A549 (cell line): ENCODE measurements at regions not wholly inside any gene's neighbourhood (a gene's known extent, or its start where the extent isn't known, plus 50 kb on each side); places are given as distances from the start of the nearest gene placed in this dataset.

Experiments
- ATAC-seq, 2 experiments: fragments of 200-7000 bp in 1 of 2; fragments of >200 bp in 1 of 2; cut with Nextera tagmentation in 1 of 2; cut with Tn5 transposase in 1 of 2; 3 replicates each; pipeline versions ENCODE4 v1.8.0 to v1.9.1; 2018 to 2020; ENCODE audit warnings: mild to moderate bottlenecking in 1 of 2, moderate library complexity in 1 of 2
- CTCF ChIA-PET: fragments of 300-600 bp; sonication (Branson Sonifier 250); formaldehyde crosslinking; extraction: SDS; loops from one replicate; lab custom pipeline; 2021; ENCODE audit warnings: antibody characterized with exemption, inconsistent platforms; lab: Yijun Ruan, JAX
- POLR2A ChIA-PET: fragments of 350-600 bp; formaldehyde crosslinking; extraction: SDS; loops from one replicate; lab custom pipeline; 2021; ENCODE audit warnings: antibody characterized with exemption, inconsistent platforms; lab: Yijun Ruan, JAX
- DNase-seq, 2 experiments: peaks; one replicate each; pipeline versions ENCODE4 v3.0.0 to v3.0.0-alpha.2; 2011 to 2016; ENCODE audit warnings: low read depth in 1 of 2, low spot score in 1 of 2
- FAIRE-seq: peaks from 2 replicates; lab custom pipeline; 2011; peaks lifted over from hg19 to GRCh38; lab: Jason Lieb, UNC
- H3K27ac ChIP-seq, 2 experiments: fragments of >200 bp; sonication (Bioruptor Twin); formaldehyde crosslinking; 3 replicates each; pipeline ENCODE4 v1.5.1; 2016 to 2017
- H3K4me1 ChIP-seq: fragments of >200 bp; sonication (Bioruptor Twin); formaldehyde crosslinking; 3 replicates; pipeline ENCODE4 v1.6.1; 2016
- H3K4me2 ChIP-seq: fragments of >200 bp; sonication (Bioruptor Twin); formaldehyde crosslinking; 3 replicates; pipeline ENCODE4 v1.6.1; 2016
- H3K4me3 ChIP-seq: fragments of >200 bp; sonication (Bioruptor Twin); formaldehyde crosslinking; 3 replicates; pipeline ENCODE4 v1.5.1; 2016
- H3K9me3 ChIP-seq: fragments of >200 bp; sonication (Bioruptor Twin); formaldehyde crosslinking; 3 replicates; pipeline ENCODE4 v1.6.1; 2016
- BHLHE40 ChIP-seq: IDR thresholded peaks from 2 replicates; pipeline ENCODE4 v1.6.1; 2012; ENCODE audit warnings: low read depth, low read length, inconsistent platforms
- CBX8 ChIP-seq: fragments of 200-600 bp; sonication (generic); IDR thresholded peaks from 2 replicates; pipeline ENCODE4 v1.6.1; 2016
- CHD4 ChIP-seq: fragments of 200-600 bp; sonication (generic); IDR thresholded peaks from 2 replicates; pipeline ENCODE4 v1.6.1; 2016; ENCODE audit warnings: antibody characterized with exemption, mild to moderate bottlenecking, borderline replicate concordance
- CTCF ChIP-seq: fragments of >200 bp; sonication (Bioruptor Twin); formaldehyde crosslinking; IDR thresholded peaks from 3 replicates; pipeline ENCODE4 v1.5.1; 2016
- E2F6 ChIP-seq: IDR thresholded peaks from 2 replicates; pipeline ENCODE4 v1.6.1; 2012; ENCODE audit warnings: low read depth, borderline replicate concordance
- EP300 ChIP-seq, 2 experiments: fragments of >200 bp; sonication (Bioruptor Twin); formaldehyde crosslinking; IDR thresholded peaks; 2 replicates in 1 of 2; 3 replicates in 1 of 2; pipeline ENCODE4 v1.6.1; 2016 to 2017
- ESRRA ChIP-seq: fragments of 150-350 bp; IDR thresholded peaks from 2 replicates; pipeline ENCODE4 v1.6.1; 2014; ENCODE audit warnings: mild to moderate bottlenecking, low read length, borderline replicate concordance
- FOXS1 ChIP-seq: fragments of 250-450 bp; sonication (Bioruptor Pico); IDR thresholded peaks from 2 replicates; pipeline ENCODE4 v1.5.0; 2020; ENCODE audit warnings: mild to moderate bottlenecking, moderate library complexity
- HES2 ChIP-seq: fragments of >200 bp; sonication (Bioruptor Twin); formaldehyde crosslinking; IDR thresholded peaks from 2 replicates; pipeline ENCODE4 v1.6.1; 2016
- HEYL ChIP-seq: fragments of 250-450 bp; sonication (Bioruptor Pico); IDR thresholded peaks from 2 replicates; pipeline ENCODE4 v1.8.0; 2021; ENCODE audit warnings: mild to moderate bottlenecking, moderate library complexity
- HOXB13 ChIP-seq: fragments of 250-450 bp; sonication (Bioruptor Pico); IDR thresholded peaks from 2 replicates; pipeline ENCODE4 v1.5.0; 2020; ENCODE audit warnings: low read depth, mild to moderate bottlenecking, moderate library complexity
- JUN ChIP-seq, 2 experiments: fragments of >200 bp; sonication (Bioruptor Twin); formaldehyde crosslinking; IDR thresholded peaks; 2 replicates in 1 of 2; 3 replicates in 1 of 2; pipeline ENCODE4 v1.6.1; 2016 to 2017
- KDM5A ChIP-seq: fragments of 200-600 bp; sonication (generic); IDR thresholded peaks from 2 replicates; pipeline ENCODE4 v1.6.1; 2016; ENCODE audit warnings: antibody characterized with exemption, mild to moderate bottlenecking
- MAFK ChIP-seq: fragments of 450-650 bp; IDR thresholded peaks from 2 replicates; pipeline ENCODE4 v1.6.1; 2014; ENCODE audit not compliant: partially characterized antibody
- MAX ChIP-seq: IDR thresholded peaks from 2 replicates; pipeline ENCODE4 v1.6.1; 2012
- MAZ ChIP-seq: fragments of 150-350 bp; IDR thresholded peaks from 2 replicates; pipeline ENCODE4 v1.6.1; 2014; ENCODE audit warnings: antibody characterized with exemption, low read depth, low read length, borderline replicate concordance
- NFE2L2 ChIP-seq: fragments of 150-350 bp; conservative IDR thresholded peaks from 2 replicates; pipeline ENCODE4 v1.6.1; 2014; ENCODE audit warnings: low read length
- NPAS2 ChIP-seq: fragments of 250-450 bp; sonication (Bioruptor Pico); IDR thresholded peaks from 2 replicates; pipeline ENCODE4 v1.8.0; 2022; ENCODE audit warnings: mild to moderate bottlenecking, moderate library complexity, borderline replicate concordance
- NR3C1 ChIP-seq: fragments of >200 bp; sonication (Bioruptor Twin); formaldehyde crosslinking; IDR thresholded peaks from 3 replicates; pipeline ENCODE4 v1.6.1; 2017
- PBX3 ChIP-seq: IDR thresholded peaks from 2 replicates; pipeline ENCODE4 v1.6.1; 2012
- POLR2AphosphoS2 ChIP-seq: conservative IDR thresholded peaks from 2 replicates; pipeline ENCODE4 v1.6.1; 2012; ENCODE audit warnings: low read length, improper control_type of control experiment, inconsistent platforms
- RFX5 ChIP-seq: fragments of 450-650 bp; IDR thresholded peaks from 2 replicates; pipeline ENCODE4 v1.7.1; 2014; ENCODE audit warnings: antibody characterized with exemption, mild to moderate bottlenecking, moderate library complexity
- RNF2 ChIP-seq: fragments of 200-600 bp; sonication (generic); IDR thresholded peaks from 2 replicates; pipeline ENCODE4 v1.6.1; 2016; ENCODE audit warnings: low read depth, mild to moderate bottlenecking, antibody characterized with exemption, moderate library complexity, borderline replicate concordance
- TFCP2L1 ChIP-seq: fragments of 250-450 bp; sonication (Bioruptor Pico); IDR thresholded peaks from 2 replicates; pipeline ENCODE4 v1.5.0; 2021; ENCODE audit warnings: mild to moderate bottlenecking
- ZFP36 ChIP-seq: fragments of 450-650 bp; IDR thresholded peaks from 2 replicates; pipeline ENCODE4 v1.6.1; 2014; ENCODE audit warnings: borderline replicate concordance; ENCODE audit not compliant: partially characterized antibody
- ZNF302 ChIP-seq: fragments of 250-450 bp; sonication (Bioruptor Pico); IDR thresholded peaks from 2 replicates; pipeline ENCODE4 v1.9.0; 2021; ENCODE audit warnings: inconsistent platforms, mild to moderate bottlenecking, moderate library complexity
- WGBS: methylation state at CpG from one replicate; pipeline ENCODE4 v1.1.6; 2017; ENCODE audit errors: missing lambda C conversion rate; 5-methylcytosine and 5-hydroxymethylcytosine counted together

GRCh38 chr13:73397496-73398305, 338.9 kb downstream of the KLF5 start:
- no peaks in the 10 kb centered on the region for H3K9me3 ChIP-seq
- no peak for TF ChIP-seq MAX
- TF ChIP-seq NR3C1 = no peak
- no peak for TF ChIP-seq POLR2AphosphoS2
- no peak for TF ChIP-seq CTCF
- no peak for TF ChIP-seq NFE2L2
- no peak for TF ChIP-seq NPAS2 (CRISPR knock-in tag)
- TF ChIP-seq HOXB13 = no peak
- no peak for TF ChIP-seq EP300 (IDR thresholded peaks at IDR 0.05)
- no peak for TF ChIP-seq HES2
- TF ChIP-seq ESRRA = no peak
- no peak for TF ChIP-seq HEYL (CRISPR knock-in tag)
- no peak for TF ChIP-seq MAFK
- no peak for TF ChIP-seq RNF2
- no peak for TF ChIP-seq CBX8
- no peak for TF ChIP-seq MAZ
- TF ChIP-seq TFCP2L1 = no peak
- TF ChIP-seq, all 56 proteins: peak for 0
- DNase-seq (no peak), ATAC-seq (no peak), FAIRE-seq (no peak)
- ChIA-PET CTCF (interaction anchor here (0.6 kb wide), 1 partner anchor 105 kb away, joined by 4 read pairs; no protein-coding TSS in a partner anchor), POLR2A (no interaction called here)
- H3K4me2 ChIP-seq = no peak overlapping the region
- no peak overlapping the region for H3K4me3 ChIP-seq
- no peak overlapping the region for H3K27ac ChIP-seq
- H3K4me1 ChIP-seq = no peaks in the 10 kb centered on the region
- 63% methylated on average over 8 of the region's 8 CpGs for WGBS

GRCh38 chr13:73394066-73394465, 335.3 kb downstream of the KLF5 start:
- CTCF ChIA-PET = no interaction called here

More at GRCh38 chr13:73394066-73394465, 335.3 kb downstream of the KLF5 start:
- Histone ChIP-seq H3K4me1 (no peaks in the 10 kb centered on the region), H3K27ac (no peak overlapping the region), H3K4me3 (no peak overlapping the region), H3K9me3 (no peaks in the 10 kb centered on the region)
- POLR2A ChIA-PET = no interaction called here
- ATAC-seq (no peak), DNase-seq (no peak)
- TF ChIP-seq NFE2L2 (no peak), MAZ (no peak), E2F6 (no peak), CHD4 (no peak), KDM5A (no peak), RFX5 (no peak), PBX3 (no peak), JUN (IDR thresholded peaks at IDR 0.05) (no peak), BHLHE40 (no peak), ZFP36 (no peak), ZNF302 (CRISPR knock-in tag) (no peak), CBX8 (no peak), TFCP2L1 (no peak), FOXS1 (no peak)
- TF ChIP-seq, all 56 proteins: peak for 0
- FAIRE-seq = no peak
- H3K4me2 ChIP-seq = no peak overlapping the region
